GM18499 (cell line): ENCODE measurements at regions not wholly inside any gene's neighbourhood (a gene's known extent, or its start where the extent isn't known, plus 50 kb on each side); places are given as distances from the start of the nearest gene placed in this dataset.
"Not testable (repeated sequence)": the region's sequence is repeated elsewhere in the genome, so short reads cannot be mapped to it uniquely, and the experiment has no call there.

ENCODE experiments used
- ATAC-seq: cut with Tn5 transposase; IDR thresholded peaks from one replicate; pipeline ENCODE4 v1.9.1; 2021; ENCODE audit warnings: moderate number of reproducible peaks; ENCODE audit not compliant: insufficient read depth, unreplicated experiment

GRCh38 chr7:32694182-32694581 is 197.4 kb downstream of the KBTBD2 start:
- ATAC-seq: no peak

- ATAC-seq: peak; percentile 87
Observed at GRCh38 chr7:32691965-32692815, 196.9 kb downstream of the AVL9 start.

- ATAC-seq: not testable (repeated sequence)
Observed at GRCh38 chr7:32688092-32688491, 192.8 kb downstream of the AVL9 start.

GRCh38 chr7:32681174-32681518 is 185.9 kb downstream of the AVL9 start:
- no peak for ATAC-seq

- ATAC-seq: no peak
Observed at GRCh38 chr7:32680259-32681173, 185.2 kb downstream of the AVL9 start.

- no peak for ATAC-seq
Observed at GRCh38 chr7:32679192-32679591, 183.9 kb downstream of the AVL9 start.

- no peak for ATAC-seq
Observed at GRCh38 chr7:32677593-32677992, 182.3 kb downstream of the AVL9 start.

GRCh38 chr7:32676249-32676941 is 181.1 kb downstream of the AVL9 start:
- ATAC-seq: no peak

- ATAC-seq: no peak
Observed at GRCh38 chr7:32673275-32673983, 178.1 kb downstream of the AVL9 start.

- ATAC-seq: no peak
Observed at GRCh38 chr7:32670110-32671025, 175.1 kb downstream of the AVL9 start.

GRCh38 chr7:32669173-32669870 is 174.0 kb downstream of the AVL9 start:
- not testable (repeated sequence) for ATAC-seq

- not testable (repeated sequence) for ATAC-seq
Observed at GRCh38 chr7:32668387-32669097, 173.3 kb downstream of the AVL9 start.

GRCh38 chr7:32667586-32667985 is 172.3 kb downstream of the AVL9 start:
- not testable (repeated sequence) for ATAC-seq

GRCh38 chr7:32663805-32664211 is 168.5 kb downstream of the AVL9 start:
- ATAC-seq: not testable (repeated sequence)

- ATAC-seq: not testable (repeated sequence)
Observed at GRCh38 chr7:32662509-32662908, 167.2 kb downstream of the AVL9 start.

- ATAC-seq: no peak
Observed at GRCh38 chr7:32661929-32662328, 166.6 kb downstream of the AVL9 start.

GRCh38 chr7:32661501-32661900 is 166.2 kb downstream of the AVL9 start:
- no peak for ATAC-seq

- ATAC-seq: no peak
Observed at GRCh38 chr7:32660936-32661335, 165.6 kb downstream of the AVL9 start.
